Brain microvascular endothelial cell (primary cell): ENCODE measurements at regions not wholly inside any gene's neighbourhood (a gene's known extent, or its start where the extent isn't known, plus 50 kb on each side); places are given as distances from the start of the nearest gene placed in this dataset.

Experiments
- DNase-seq: peaks from one replicate; pipeline ENCODE4 v3.0.0-alpha.2; 2020
- H3K27ac ChIP-seq: fragments of 250-450 bp; sonication (Bioruptor Pico); 2 replicates; pipeline ENCODE4 v1.5.1; 2020; ENCODE audit warnings: mild to moderate bottlenecking, moderate library complexity
- H3K27me3 ChIP-seq: fragments of 250-450 bp; sonication (Bioruptor Pico); replicated peaks from 2 replicates; pipeline ENCODE4 v1.5.1; 2020; ENCODE audit warnings: mild to moderate bottlenecking
- H3K36me3 ChIP-seq: fragments of 250-450 bp; sonication (Bioruptor Pico); replicated peaks from 2 replicates; pipeline ENCODE4 v1.5.1; 2020; ENCODE audit warnings: mild to moderate bottlenecking
- H3K4me3 ChIP-seq: 2 replicates; pipeline ENCODE4 v1.5.1; 2011; ENCODE audit warnings: low read depth, mild to moderate bottlenecking, control low read depth, low read length, moderate library complexity
- CTCF ChIP-seq: IDR thresholded peaks from 2 replicates; pipeline ENCODE4 v1.5.1; 2011; ENCODE audit warnings: low read depth, mild to moderate bottlenecking, moderate library complexity, low read length, control low read depth, inconsistent platforms; ENCODE audit errors: missing control alignments
- in situ Hi-C: cut with HindIII; loops from 2 replicates; pipeline ENCODE4 v1.10.0; 2017; ENCODE audit warnings: low sequenced_read_pairs, low pct_ligation_motif_present

GRCh38 chr12:5186715-5187114 lies 143.0 kb downstream of the KCNA5 start:
- TF ChIP-seq CTCF, result no peak
- DNase-seq, result no peak
- H3K4me3 ChIP-seq, result no peak overlapping the region
- H3K27ac ChIP-seq, result no peak overlapping the region
- in situ Hi-C loops, result no loop called here
- no peaks in the 10 kb centered on the region for H3K36me3 ChIP-seq
- no peaks in the 10 kb centered on the region for H3K27me3 ChIP-seq

GRCh38 chr12:5187136-5187535 lies 143.5 kb downstream of the KCNA5 start:
- no peaks in the 10 kb centered on the region for H3K27me3 ChIP-seq
- in situ Hi-C loops, result no loop called here
- no peak for DNase-seq
- no peak for TF ChIP-seq CTCF
- H3K4me3 ChIP-seq, result no peak overlapping the region
- H3K27ac ChIP-seq, result no peak overlapping the region
- H3K36me3 ChIP-seq, result no peaks in the 10 kb centered on the region

- in situ Hi-C loops, result no loop called here
- TF ChIP-seq CTCF, result no peak
These were observed 144.8 kb downstream of the KCNA5 start for GRCh38 chr12:5188472-5188871.

GRCh38 chr12:5189173-5189572 lies 145.5 kb downstream of the KCNA5 start:
- in situ Hi-C loops, result no loop called here
- Histone ChIP-seq H3K4me3 (no peak overlapping the region), H3K36me3 (no peaks in the 10 kb centered on the region), H3K27ac (no peak overlapping the region), H3K27me3 (no peaks in the 10 kb centered on the region)
- no peak for TF ChIP-seq CTCF
- DNase-seq, result no peak

More at GRCh38 chr12:5188472-5188871, 144.8 kb downstream of the KCNA5 start:
- Histone ChIP-seq H3K27ac (no peak overlapping the region), H3K4me3 (no peak overlapping the region), H3K36me3 (no peaks in the 10 kb centered on the region), H3K27me3 (no peaks in the 10 kb centered on the region)
- no peak for DNase-seq

- in situ Hi-C loops, result no loop called here
- Histone ChIP-seq H3K4me3 (no peak overlapping the region), H3K27me3 (no peaks in the 10 kb centered on the region), H3K36me3 (no peaks in the 10 kb centered on the region), H3K27ac (no peak overlapping the region)
- no peak for TF ChIP-seq CTCF
- no peak for DNase-seq
These were observed 148.3 kb downstream of the KCNA5 start for GRCh38 chr12:5191803-5192538.

- DNase-seq, result no peak
- no peaks in the 10 kb centered on the region for H3K27me3 ChIP-seq
- H3K4me3 ChIP-seq, result no peak overlapping the region
- no peaks in the 10 kb centered on the region for H3K36me3 ChIP-seq
- no peak overlapping the region for H3K27ac ChIP-seq
- in situ Hi-C loops, result no loop called here
- no peak for TF ChIP-seq CTCF
These were observed 149.0 kb downstream of the KCNA5 start for GRCh38 chr12:5192726-5193125.
